HG03460 (cell line): ENCODE measurements at regions not wholly inside any gene's neighbourhood (a gene's known extent, or its start where the extent isn't known, plus 50 kb on each side); places are given as distances from the start of the nearest gene placed in this dataset.

ENCODE experiments used
- ATAC-seq: cut with Tn5 transposase; IDR thresholded peaks from one replicate; pipeline ENCODE4 v1.9.1; 2021; ENCODE audit not compliant: unreplicated experiment

DNA sequence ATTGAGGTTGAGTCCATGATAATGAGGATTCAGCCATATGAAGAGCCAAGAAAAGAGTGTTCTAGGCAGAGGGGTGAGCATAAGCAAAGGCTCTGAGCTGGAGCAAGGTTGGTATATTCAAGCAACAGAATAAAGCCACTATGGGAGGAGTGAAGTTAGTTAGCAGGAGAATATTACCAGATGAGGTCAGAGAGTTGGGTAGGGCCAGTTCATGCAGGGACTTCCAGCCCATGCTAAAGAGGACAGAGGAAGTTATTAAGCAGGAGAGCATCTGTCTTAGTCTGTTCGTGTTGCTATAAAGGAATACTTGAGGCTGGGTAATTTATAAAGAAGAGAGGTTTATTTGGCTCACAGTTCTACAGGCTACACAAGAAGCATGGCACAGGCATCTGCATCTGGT lies 57.1 kb upstream of the ATG10 start:
- ATAC-seq, result no peak

- ATAC-seq, result no peak
Observed at GRCh38 chr5:81912933-81913332, 58.9 kb upstream of the ATG10 start.

DNA sequence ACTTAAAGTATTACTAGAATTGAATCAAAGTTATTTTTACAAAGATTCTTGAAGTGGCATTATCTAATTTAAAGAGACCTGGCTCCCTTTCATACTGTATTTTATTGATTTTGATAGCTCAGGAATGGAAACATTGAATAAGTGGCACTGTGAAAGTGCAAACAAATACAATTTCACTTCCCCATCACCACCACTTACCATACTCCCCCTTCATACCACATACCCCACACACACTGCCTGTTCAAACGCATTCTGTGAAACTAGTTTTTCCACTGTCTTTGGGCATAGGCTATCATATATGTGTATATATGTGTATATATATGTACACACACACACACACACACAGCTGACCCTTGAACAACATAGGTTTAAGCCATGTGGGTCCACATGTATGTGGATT lies 62.1 kb upstream of the ATG10 start:
- peak; percentile 76 for ATAC-seq

DNA sequence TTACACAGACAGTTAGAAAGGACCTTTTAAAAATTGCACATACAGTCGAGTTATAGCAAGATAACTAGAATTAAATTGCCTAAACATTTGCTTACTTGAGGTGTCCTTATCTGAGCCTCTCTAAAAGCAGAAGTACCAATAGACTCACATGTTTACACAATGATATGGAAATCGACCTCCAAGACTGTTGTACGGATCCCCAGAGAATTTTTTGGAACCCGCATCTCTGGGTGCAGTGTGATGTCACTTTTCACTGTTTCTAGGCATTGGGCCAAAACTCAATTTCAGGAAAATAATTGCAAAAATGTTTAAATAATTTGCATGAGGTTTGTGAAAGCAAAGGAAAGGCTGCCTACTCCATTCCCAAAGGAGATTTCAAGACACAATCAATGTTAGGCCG lies 63.1 kb upstream of the ATG10 start:
- no peak for ATAC-seq

GRCh38 chr5:81908044-81908443 lies 63.8 kb upstream of the ATG10 start:
- ATAC-seq, result no peak

- ATAC-seq, result no peak
Observed at GRCh38 chr5:81907012-81907635, 64.7 kb upstream of the ATG10 start.

DNA sequence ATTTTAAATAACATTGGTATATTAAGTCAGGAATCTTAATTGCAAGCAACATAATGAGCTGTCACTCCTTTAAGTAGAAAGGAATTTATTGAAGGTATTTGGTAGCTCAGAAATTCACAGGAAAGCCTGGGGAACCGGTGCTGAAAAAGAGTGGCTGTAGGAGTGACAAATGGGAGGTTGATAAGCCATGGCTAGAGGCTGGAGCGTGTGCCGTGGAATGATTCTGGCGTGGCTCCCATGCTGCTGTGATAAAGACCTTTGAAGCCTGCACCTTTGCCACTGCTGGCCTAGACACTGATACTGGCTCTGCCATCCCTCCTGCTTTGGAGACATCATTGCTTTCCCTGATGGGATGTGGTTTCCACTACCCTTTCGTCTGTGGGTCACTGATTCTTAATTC lies 65.7 kb upstream of the ATG10 start:
- no peak for ATAC-seq

GRCh38 chr5:81904861-81905260 lies 67.0 kb upstream of the ATG10 start:
- ATAC-seq, result no peak

GRCh38 chr5:81904166-81904565 lies 67.7 kb upstream of the ATG10 start:
- no peak for ATAC-seq

DNA sequence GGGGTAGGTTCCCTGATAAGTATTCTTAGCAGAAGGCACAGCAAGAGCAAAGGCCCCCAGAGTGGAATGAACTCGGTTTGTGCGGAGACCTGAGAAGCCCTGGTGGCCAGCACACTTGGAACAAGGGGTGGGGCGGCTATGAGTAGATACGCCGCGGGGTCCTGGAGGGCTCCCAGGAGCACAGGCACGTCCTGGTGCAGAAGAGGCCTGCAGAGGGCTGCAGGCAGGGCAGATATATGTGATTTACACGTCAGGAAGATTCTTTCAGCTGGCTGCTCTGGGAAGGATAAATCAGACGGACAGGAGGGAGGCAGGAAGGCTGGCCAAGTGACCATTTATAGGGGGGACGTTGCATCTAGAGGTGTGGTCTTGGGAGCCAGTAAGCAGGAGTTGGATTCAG lies 70.2 kb upstream of the ATG10 start:
- no peak for ATAC-seq

GRCh38 chr5:81899123-81899522 lies 72.7 kb upstream of the ATG10 start:
- no peak for ATAC-seq

- no peak for ATAC-seq
Observed at GRCh38 chr5:81898403-81898802, 73.4 kb upstream of the ATG10 start.

GRCh38 chr5:81896764-81897163 lies 75.1 kb upstream of the ATG10 start:
- no peak for ATAC-seq

GRCh38 chr5:81895307-81895706 lies 76.5 kb upstream of the ATG10 start:
- no peak for ATAC-seq

DNA sequence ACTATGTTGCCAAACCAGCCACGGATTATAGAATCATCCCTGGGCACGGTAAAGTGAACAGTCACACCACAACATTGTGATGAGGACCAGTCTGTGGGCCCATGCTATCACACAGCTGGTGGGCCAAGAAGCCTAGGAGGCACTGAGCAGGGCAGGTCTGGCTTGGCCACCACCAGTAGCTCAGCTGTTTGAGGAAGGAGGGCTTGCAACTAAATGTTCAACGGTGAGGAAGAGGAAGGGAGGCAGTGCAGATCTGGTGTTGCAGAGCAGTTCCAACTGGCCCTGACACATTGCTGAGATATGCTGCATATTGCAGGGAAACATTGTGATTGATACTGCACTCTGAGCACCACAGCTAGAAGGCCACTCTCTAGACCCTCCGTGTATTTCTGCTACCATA lies 77.9 kb upstream of the ATG10 start:
- ATAC-seq, result no peak

GRCh38 chr5:81884871-81885270 lies 87.0 kb upstream of the ATG10 start:
- ATAC-seq, result no peak

DNA sequence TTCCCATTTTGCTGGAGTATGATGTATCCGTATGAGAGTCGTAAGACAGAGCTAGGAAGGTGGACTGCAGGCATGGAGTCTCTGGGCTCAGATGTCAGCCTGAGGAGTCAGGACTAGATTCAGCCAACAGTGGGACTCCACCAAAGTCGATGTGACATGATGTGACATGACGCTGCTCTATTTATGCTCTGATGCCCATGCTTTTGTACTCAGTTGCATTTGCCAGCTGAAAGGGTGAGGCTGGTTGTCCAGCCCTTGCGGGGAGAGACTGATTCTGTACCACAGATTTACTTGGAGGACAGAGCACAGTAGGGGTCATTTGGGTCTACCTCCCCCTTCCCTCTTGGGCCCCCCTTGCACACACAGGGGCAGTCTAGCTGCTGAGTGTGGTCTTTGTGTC lies 88.5 kb upstream of the ATG10 start:
- no peak for ATAC-seq

GRCh38 chr5:81881595-81881994 lies 90.2 kb upstream of the ATG10 start:
- ATAC-seq, result no peak

- no peak for ATAC-seq
Observed at GRCh38 chr5:81879936-81880335, 91.9 kb upstream of the ATG10 start.

DNA sequence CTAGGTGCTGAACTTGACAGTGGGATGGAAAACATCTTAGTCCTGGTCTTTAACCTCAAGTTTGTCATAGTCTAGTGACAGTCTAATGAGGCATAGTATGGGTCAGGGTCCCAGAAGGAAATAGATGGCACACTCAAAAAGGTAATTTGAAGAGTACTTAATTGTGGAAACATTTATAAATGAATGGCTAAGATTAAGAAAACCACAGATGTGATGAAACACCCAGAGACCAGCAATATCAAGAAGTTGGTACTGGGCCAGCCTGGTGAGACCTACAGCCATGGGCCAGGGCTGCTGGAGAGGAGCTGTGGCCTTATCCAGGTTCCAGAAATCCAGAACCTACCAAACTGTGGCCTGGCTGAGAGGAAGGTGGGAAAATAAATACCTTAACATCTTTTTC lies 93.5 kb upstream of the ATG10 start:
- no peak for ATAC-seq

GRCh38 chr5:81866994-81867393 lies 104.8 kb upstream of the ATG10 start:
- no peak for ATAC-seq

DNA sequence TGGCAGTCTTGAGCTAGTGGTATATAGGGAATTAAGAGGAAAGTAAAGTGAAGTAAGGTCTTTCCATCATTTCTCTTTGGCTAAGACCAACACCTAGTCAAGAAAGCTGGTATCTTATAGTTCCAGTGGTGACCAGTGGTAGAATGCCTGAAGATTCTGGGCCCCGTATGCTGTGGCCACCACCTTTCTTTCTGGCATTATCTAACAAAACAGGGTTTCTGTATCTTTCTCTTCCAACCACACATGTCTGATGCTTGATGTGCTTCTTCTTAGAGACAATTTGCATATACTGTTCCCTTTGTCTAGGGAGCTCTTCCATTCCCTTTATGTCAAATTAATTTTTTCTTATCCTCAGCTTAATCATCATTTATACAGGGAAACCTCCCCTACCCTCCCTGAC lies 109.9 kb upstream of the SSBP2 start:
- ATAC-seq, result no peak

DNA sequence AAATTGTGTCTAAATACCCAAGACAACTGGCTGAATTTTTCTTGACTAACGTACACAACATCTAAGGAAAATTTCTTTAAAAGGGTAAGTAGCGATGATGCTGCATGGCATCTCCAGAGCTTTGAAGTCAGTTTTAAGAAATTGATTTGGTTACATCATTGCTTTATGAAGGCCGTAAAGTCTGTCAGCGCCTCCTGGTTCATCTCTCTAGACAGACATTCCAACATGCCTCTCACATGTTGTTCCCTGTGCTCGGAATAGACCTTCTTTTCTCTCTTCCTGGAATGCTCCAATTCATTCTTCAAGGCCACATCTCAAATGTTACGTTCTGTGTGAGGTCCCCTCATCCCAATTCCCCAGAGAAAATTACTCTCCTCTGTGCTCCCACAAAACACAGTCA lies 108.7 kb upstream of the SSBP2 start:
- no peak for ATAC-seq
